HG03520 (cell line): ENCODE measurements at regions not wholly inside any gene's neighbourhood (a gene's known extent, or its start where the extent isn't known, plus 50 kb on each side); places are given as distances from the start of the nearest gene placed in this dataset.

Experiments used
- ATAC-seq: cut with Tn5 transposase; IDR thresholded peaks from one replicate; pipeline ENCODE4 v1.9.1; 2021; ENCODE audit warnings: mild to moderate bottlenecking, moderate library complexity; ENCODE audit not compliant: unreplicated experiment

GRCh38 chr9:89891221-89891590 lies 286.4 kb downstream of the GADD45G start:
- no peak for ATAC-seq

- ATAC-seq, result no peak
Observed at GRCh38 chr9:89891591-89892304, 286.9 kb downstream of the GADD45G start.

GRCh38 chr9:89892920-89893319 lies 288.1 kb downstream of the GADD45G start:
- ATAC-seq, result no peak

GRCh38 chr9:89893886-89894285 lies 289.1 kb downstream of the GADD45G start:
- ATAC-seq, result no peak

- no peak for ATAC-seq
Observed at GRCh38 chr9:89896806-89897340, 292.1 kb downstream of the GADD45G start.

GRCh38 chr9:89899573-89899972 lies 294.8 kb downstream of the GADD45G start:
- no peak for ATAC-seq

GRCh38 chr9:89901920-89902319 lies 297.1 kb downstream of the GADD45G start:
- ATAC-seq, result no peak

- ATAC-seq, result no peak
Observed at GRCh38 chr9:89902450-89903140, 297.8 kb downstream of the GADD45G start.

GRCh38 chr9:89903141-89903475 lies 298.3 kb downstream of the GADD45G start:
- no peak for ATAC-seq

- ATAC-seq, result no peak
Observed at GRCh38 chr9:89905606-89906338, 301.0 kb downstream of the GADD45G start.

GRCh38 chr9:89911721-89912604 lies 307.2 kb downstream of the GADD45G start:
- ATAC-seq, result no peak

- ATAC-seq, result no peak
Observed at GRCh38 chr9:89912605-89912953, 307.8 kb downstream of the GADD45G start.

GRCh38 chr9:89915187-89915586 lies 310.4 kb downstream of the GADD45G start:
- no peak for ATAC-seq

- ATAC-seq, result no peak
Observed at GRCh38 chr9:89916001-89916597, 311.3 kb downstream of the GADD45G start.

- ATAC-seq, result no peak
Observed at GRCh38 chr9:89917861-89918260, 313.0 kb downstream of the GADD45G start.

- ATAC-seq, result no peak
Observed at GRCh38 chr9:89919171-89919681, 314.4 kb downstream of the GADD45G start.

- ATAC-seq, result no peak
Observed at GRCh38 chr9:89920131-89920530, 315.3 kb downstream of the GADD45G start.

GRCh38 chr9:89920951-89921350 lies 316.1 kb downstream of the GADD45G start:
- ATAC-seq, result no peak

- no peak for ATAC-seq
Observed at GRCh38 chr9:89922099-89922498, 317.3 kb downstream of the GADD45G start.

GRCh38 chr9:89923174-89923573 lies 318.4 kb downstream of the GADD45G start:
- ATAC-seq, result no peak
